NCI-H226 (cell line): ENCODE measurements at regions not wholly inside any gene's neighbourhood (a gene's known extent, or its start where the extent isn't known, plus 50 kb on each side); places are given as distances from the start of the nearest gene placed in this dataset.

Experiments
- DNase-seq: peaks from one replicate; pipeline ENCODE4 v3.0.0-alpha.2; 2015

- no peak for DNase-seq
These were observed 1829.0 kb upstream of the PCDH7 start for GRCh38 chr4:28890949-28891775.

GRCh38 chr4:28913466-28913865 is 1806.7 kb upstream of the PCDH7 start:
- DNase-seq = no peak

- no peak for DNase-seq
These were observed 1803.6 kb upstream of the PCDH7 start for GRCh38 chr4:28916585-28916984.

- no peak for DNase-seq
These were observed 1801.3 kb upstream of the PCDH7 start for GRCh38 chr4:28918871-28919270.

GRCh38 chr4:28921886-28922285 is 1798.3 kb upstream of the PCDH7 start:
- DNase-seq = no peak

GRCh38 chr4:28926156-28926555 is 1794.0 kb upstream of the PCDH7 start:
- no peak for DNase-seq

- DNase-seq = no peak
These were observed 1777.5 kb upstream of the PCDH7 start for GRCh38 chr4:28942631-28943030.

GRCh38 chr4:28947374-28947773 is 1772.8 kb upstream of the PCDH7 start:
- no peak for DNase-seq

GRCh38 chr4:28948501-28948900 is 1771.7 kb upstream of the PCDH7 start:
- DNase-seq = peak; percentile 38

- DNase-seq = peak; percentile 81
These were observed 1753.2 kb upstream of the PCDH7 start for GRCh38 chr4:28966982-28967381.

- peak; percentile 87 for DNase-seq
These were observed 1746.4 kb upstream of the PCDH7 start for GRCh38 chr4:28973587-28974350.

GRCh38 chr4:28976369-28976768 is 1743.8 kb upstream of the PCDH7 start:
- DNase-seq = no peak

- no peak for DNase-seq
These were observed 1718.0 kb upstream of the PCDH7 start for GRCh38 chr4:29002151-29002550.

- DNase-seq = no peak
These were observed 1714.3 kb upstream of the PCDH7 start for GRCh38 chr4:29005838-29006237.

GRCh38 chr4:29009908-29010307 is 1710.3 kb upstream of the PCDH7 start:
- no peak for DNase-seq

GRCh38 chr4:29013341-29013740 is 1706.8 kb upstream of the PCDH7 start:
- no peak for DNase-seq

- DNase-seq = no peak
These were observed 1705.6 kb upstream of the PCDH7 start for GRCh38 chr4:29014555-29014954.

GRCh38 chr4:29033703-29034102 is 1686.5 kb upstream of the PCDH7 start:
- DNase-seq = no peak

GRCh38 chr4:29037501-29037900 is 1682.7 kb upstream of the PCDH7 start:
- DNase-seq = no peak

- DNase-seq = no peak
These were observed 1676.8 kb upstream of the PCDH7 start for GRCh38 chr4:29043411-29043810.

- peak; percentile 9 for DNase-seq
These were observed 1674.0 kb upstream of the PCDH7 start for GRCh38 chr4:29046186-29046585.

GRCh38 chr4:29046781-29047180 is 1673.4 kb upstream of the PCDH7 start:
- DNase-seq = peak; percentile 33

GRCh38 chr4:29047341-29048041 is 1672.7 kb upstream of the PCDH7 start:
- no peak for DNase-seq
